ENCODE measurements at regions not wholly inside any gene's neighbourhood (a gene's known extent, or its start where the extent isn't known, plus 50 kb on each side); places are given as distances from the start of the nearest gene placed in this dataset.
"Not testable (repeated sequence)": the region's sequence is repeated elsewhere in the genome, so short reads cannot be mapped to it uniquely, and the experiment has no call there.

DNA sequence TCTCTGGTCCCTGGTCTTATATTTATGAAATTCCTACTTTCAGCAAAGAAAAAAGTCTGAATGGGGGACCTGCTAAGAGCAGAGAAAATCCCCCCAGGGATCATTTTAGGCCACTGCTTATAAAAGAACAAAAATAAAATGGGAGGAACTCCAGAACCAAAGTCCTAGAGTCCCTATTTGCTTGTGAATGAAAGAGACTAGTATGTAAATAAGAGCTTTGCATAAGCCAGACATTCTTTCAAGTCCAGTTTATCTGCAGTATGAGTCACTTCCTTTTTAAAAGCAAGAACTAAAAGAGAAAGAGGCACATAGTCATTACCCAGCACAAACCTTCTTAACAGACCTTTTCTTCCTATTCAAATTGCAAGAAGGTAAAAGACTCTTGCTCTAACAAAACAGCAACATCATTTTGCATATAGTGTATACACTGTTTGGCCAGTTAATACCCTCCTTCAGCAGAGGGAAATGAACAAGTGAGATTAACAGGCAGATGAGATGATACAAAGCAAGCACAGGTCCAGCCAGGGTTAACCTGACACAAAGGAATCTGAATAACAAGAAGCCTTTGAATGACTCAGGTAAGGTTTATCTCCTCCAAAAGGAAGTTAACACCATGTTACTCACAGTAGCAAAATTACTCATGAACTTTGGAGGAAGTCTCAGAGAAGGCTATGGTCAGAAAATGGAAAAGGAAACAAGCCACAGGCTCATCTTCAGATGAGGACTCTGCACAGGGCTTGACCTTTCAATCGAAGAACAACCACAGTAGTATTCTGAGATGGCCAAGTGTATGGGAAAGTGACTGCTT is 87.3 kb downstream of the PHLDA1 start:
- peak; percentile 59 to 93 for DNase-seq (ENCODE audit: low read depth in 2 of 2)

DNA sequence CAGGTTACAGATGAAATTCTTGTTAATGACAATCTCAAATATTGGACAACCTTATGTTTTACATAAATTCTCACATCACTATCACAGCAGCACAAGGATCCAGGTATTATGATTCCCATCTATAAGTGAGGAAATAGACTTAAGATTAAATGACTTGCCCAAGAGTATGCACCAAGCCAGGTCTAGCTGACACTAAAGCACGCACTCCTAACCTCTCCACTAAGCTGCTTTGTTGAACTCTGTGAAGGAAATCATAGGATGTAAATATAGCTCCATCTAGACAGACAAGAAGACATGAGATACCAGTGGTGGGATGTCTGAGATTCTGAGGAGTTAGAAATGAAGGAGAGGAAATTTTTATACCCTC is 87.9 kb downstream of the PHLDA1 start:
- peak in 1 of 2 donors; percentile 28 for DNase-seq (ENCODE audit: low read depth in 2 of 2)

DNA sequence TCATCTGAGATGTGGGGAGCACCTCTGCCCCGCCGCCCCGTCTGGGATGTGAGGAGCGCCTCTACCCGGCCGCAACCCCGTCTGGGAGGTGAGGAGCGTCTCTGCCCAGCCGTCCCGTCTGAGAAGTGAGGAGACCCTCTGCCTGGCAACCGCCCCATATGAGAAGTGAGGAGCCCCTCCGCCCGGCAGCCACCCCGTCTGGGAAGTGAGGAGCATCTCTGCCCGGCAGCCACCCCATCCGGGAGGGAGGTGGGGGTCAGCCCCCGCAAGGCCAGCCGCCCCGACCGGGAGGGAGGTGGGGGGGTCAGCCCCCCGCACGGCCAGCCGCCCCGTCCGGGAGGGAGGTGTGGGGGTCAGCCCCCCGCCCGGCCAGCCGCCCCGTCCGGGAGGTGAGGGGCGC is 89.9 kb downstream of the PHLDA1 start:
- DNase-seq (ENCODE audit: low read depth in 2 of 2) = not testable (repeated sequence)

- peak; percentile 24 to 85 for DNase-seq (ENCODE audit: low read depth in 2 of 2)
Measured at GRCh38 chr12:75939016-75939642, 92.4 kb downstream of the PHLDA1 start.

DNA sequence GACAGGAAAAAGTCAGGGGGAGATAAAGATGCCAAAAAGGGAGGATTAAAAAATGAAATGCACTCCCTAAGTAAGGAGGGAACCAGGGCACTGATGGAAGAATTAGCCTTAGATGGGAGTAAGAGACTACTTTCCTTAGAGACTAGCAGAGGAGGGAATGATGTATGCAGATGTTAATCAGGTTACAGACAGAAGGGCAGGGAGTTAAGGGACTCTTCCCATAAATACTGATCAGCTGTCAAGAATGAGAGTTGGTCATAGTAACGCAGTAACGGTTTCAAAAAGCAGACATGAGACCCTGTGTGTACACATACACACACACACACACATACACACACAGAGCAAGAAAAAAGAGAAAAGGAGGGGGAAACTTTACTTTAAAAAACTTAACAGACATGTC is 93.4 kb downstream of the PHLDA1 start:
- DNase-seq (ENCODE audit: low read depth in 2 of 2) = no peak

- DNase-seq (ENCODE audit: low read depth in 2 of 2) = no peak
Measured at GRCh38 chr12:75937486-75937885, 94.1 kb downstream of the PHLDA1 start.

- DNase-seq (ENCODE audit: low read depth in 2 of 2) = no peak
Measured at GRCh38 chr12:75936515-75937440, 94.8 kb downstream of the PHLDA1 start.

- no peak for DNase-seq (ENCODE audit: low read depth in 2 of 2)
Measured at GRCh38 chr12:75935539-75936242, 95.9 kb downstream of the PHLDA1 start.

DNA sequence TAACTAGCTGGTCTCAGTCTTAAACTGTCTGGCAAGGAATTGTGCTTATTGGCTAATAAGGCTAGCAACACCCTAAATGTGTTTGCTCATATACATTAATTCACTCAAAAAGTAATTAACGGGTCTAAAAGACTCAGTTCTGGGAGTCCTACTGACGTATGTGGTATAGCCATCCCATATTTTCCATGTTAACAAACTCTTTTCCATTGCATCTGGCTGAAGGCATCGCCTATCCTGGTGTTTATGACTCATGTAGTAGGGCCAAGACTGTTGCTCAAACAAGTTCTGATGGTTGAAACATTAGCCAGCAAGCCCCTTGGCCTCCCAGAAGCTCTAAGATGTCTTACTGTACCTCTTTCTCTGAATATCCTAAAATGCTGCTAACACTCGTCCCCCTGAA is 98.5 kb downstream of the PHLDA1 start:
- peak; percentile 38 to 74 for DNase-seq (ENCODE audit: low read depth in 2 of 2)

- DNase-seq (ENCODE audit: low read depth in 2 of 2) = no peak
Measured at GRCh38 chr12:75932241-75932640, 99.3 kb downstream of the PHLDA1 start.

- no peak for DNase-seq (ENCODE audit: low read depth in 2 of 2)
Measured at GRCh38 chr12:75923964-75924666, 107.5 kb downstream of the PHLDA1 start.

DNA sequence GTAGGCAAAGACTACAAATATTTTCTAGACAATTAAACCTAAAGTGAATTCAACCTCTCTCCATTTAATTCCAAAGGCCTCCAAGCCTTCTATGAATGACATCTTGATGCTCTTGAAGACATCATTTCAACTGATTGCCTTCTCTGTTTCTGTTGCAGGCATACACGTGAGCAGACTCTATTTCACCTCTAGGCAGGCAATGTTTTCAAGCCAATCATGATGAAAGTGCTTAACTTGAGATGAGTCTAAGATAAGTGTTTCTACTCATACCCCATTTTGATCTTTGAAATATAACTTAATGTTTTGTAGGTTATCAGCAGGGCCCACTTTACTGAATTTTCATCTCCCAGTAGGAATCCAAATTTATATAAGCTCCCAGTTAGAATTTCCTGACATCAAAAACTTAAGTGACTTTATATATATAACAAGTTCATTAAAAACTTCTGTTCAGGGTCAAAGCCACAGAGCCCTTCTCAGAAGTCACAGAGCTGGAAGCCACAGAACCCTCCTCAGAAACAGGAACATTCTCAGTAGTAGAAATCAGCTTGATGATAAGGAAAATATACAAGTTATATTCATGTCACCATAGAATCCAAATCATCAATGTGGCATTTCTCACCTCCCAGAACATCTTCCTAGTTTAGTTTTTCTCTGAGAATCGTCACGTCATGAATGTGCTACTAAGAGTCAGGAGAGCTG is 108.5 kb downstream of the PHLDA1 start:
- no peak for DNase-seq (ENCODE audit: low read depth in 2 of 2)

- no peak for DNase-seq (ENCODE audit: low read depth in 2 of 2)
Measured at GRCh38 chr12:75921622-75922289, 109.8 kb downstream of the PHLDA1 start.

DNA sequence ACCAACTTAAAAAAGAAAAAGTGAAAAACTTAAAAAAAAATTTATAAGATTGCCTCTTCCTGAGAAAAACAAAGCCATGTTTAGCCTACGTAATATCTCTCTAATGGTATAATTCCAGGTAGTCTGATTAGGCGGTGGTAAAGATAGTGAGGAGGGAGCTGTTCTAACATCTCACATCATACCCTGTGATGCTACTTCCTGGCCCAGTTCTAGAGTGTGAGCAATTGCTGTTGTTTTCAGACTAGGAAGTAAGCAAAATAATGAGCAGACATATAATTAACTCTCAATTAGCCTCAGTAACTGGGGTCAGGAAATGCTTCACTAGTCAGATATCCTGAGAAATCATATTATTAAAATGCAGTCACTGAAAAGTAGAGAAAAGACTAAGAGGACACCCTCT is 113.9 kb downstream of the PHLDA1 start:
- DNase-seq (ENCODE audit: low read depth in 2 of 2) = peak in 1 of 2 donors; percentile 36

DNA sequence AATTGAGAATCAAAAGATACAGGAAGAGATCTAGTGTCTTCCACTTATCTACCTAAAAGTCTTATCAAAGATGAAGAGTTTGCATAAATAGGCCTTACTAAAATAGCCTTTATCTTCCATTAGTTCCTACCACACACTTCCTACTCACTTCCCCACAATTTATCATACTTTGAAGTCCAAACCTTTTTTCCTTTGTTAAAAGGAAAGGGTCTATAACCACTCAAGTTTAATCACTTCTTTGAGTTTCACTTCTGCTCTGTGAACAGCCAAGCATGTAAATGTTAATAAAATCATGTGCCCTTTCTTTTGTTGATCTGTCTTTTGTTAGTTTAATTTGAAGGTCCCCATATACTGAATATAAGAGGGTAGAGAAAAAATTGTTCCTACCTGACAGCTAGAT is 114.5 kb downstream of the PHLDA1 start:
- DNase-seq (ENCODE audit: low read depth in 2 of 2) = peak in 1 of 2 donors; percentile 37

GRCh38 chr12:75913502-75914351 is 117.8 kb downstream of the PHLDA1 start:
- no peak for DNase-seq (ENCODE audit: low read depth in 2 of 2)

GRCh38 chr12:75909714-75910656 is 121.6 kb downstream of the PHLDA1 start:
- peak in 1 of 2 donors; percentile 21 for DNase-seq (ENCODE audit: low read depth in 2 of 2)
